ENCODE measurements at regions not wholly inside any gene's neighbourhood (a gene's known extent, or its start where the extent isn't known, plus 50 kb on each side); places are given as distances from the start of the nearest gene placed in this dataset.

DNA sequence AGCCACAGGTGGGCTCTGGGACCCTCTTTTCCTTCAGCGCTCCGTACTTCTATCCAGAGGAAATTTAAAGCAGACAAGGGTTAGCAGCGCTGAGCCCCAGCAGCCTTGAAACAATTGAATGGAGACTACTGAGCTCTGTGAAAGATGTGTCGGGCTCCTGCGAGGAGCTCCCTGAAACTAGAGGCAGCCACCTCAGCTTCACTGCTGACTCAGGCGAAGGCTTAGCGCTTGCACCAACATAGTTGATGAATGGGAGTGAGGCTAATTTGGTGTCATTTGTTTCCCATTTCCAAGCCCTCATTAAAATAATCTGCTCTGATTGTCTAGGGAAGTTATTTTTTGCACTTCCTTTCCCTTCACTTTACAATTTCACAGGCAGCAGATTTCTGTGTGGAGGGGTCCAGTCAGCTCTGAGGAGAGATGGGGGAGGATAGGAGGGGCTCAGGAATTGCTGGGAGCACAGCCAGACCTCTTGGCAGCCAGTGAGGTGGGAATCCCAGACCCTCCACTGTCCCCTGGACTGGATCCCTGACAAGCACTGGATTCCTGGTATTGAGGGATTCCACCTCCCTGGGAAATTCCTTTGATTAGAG is 398.9 kb upstream of the PLXNA2 start:
- H3K27ac ChIP-seq (ENCODE audit: low read length) = no peak overlapping the region
- no peak overlapping the region for H3K4me3 ChIP-seq (ENCODE audit: low read depth in 2 of 2, low read length in 2 of 2)
- no peaks in the 10 kb centered on the region; the same call in 1 of the 2 replicates for H3K4me1 ChIP-seq (ENCODE audit: control insufficient read depth, insufficient read depth, low read length)
- ChIA-PET POLR2A (no interaction called here), CTCF (no interaction called here)
- H3K36me3 ChIP-seq (ENCODE audit: control insufficient read depth, insufficient read depth, low read length) = no peaks in the 10 kb centered on the region
- no TSS peak for BruUV-seq (replicated peaks)
- in situ Hi-C loops (cut with HindIII; ENCODE audit: low pct_unique_long_range_greater_than_20kb, low sequenced_read_pairs) (no loop called here), intact Hi-C loops (cut with micrococcal nuclease; ENCODE audit: unreplicated experiment) (no loop called here)
- no peaks in the 10 kb centered on the region for H3K27me3 ChIP-seq (ENCODE audit: control insufficient read depth, insufficient read depth, low read length)
- TF ChIP-seq REST (IDR thresholded peaks at IDR 0.05; ENCODE audit: insufficient read depth in 1 of 2, low read depth in 2 of 2, low read length in 1 of 2) (no peak), SIN3A (IDR thresholded peaks at IDR 0.05; ENCODE audit: borderline replicate concordance, insufficient read depth, low read depth, low read length) (no peak), TCF7L2 (IDR thresholded peaks at IDR 0.05; ENCODE audit: low read depth, low read length) (no peak), POLR2AphosphoS5 (IDR thresholded peaks at IDR 0.05; ENCODE audit: low read depth, low read length) (no peak)
- TF ChIP-seq, protein P1, sequence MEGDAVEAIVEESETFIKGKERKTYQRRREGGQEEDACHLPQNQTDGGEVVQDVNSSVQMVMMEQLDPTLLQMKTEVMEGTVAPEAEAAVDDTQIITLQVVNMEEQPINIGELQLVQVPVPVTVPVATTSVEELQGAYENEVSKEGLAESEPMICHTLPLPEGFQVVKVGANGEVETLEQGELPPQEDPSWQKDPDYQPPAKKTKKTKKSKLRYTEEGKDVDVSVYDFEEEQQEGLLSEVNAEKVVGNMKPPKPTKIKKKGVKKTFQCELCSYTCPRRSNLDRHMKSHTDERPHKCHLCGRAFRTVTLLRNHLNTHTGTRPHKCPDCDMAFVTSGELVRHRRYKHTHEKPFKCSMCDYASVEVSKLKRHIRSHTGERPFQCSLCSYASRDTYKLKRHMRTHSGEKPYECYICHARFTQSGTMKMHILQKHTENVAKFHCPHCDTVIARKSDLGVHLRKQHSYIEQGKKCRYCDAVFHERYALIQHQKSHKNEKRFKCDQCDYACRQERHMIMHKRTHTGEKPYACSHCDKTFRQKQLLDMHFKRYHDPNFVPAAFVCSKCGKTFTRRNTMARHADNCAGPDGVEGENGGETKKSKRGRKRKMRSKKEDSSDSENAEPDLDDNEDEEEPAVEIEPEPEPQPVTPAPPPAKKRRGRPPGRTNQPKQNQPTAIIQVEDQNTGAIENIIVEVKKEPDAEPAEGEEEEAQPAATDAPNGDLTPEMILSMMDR (IDR thresholded peaks at IDR 0.05) = no peak
- ATAC-seq (no peak), DNase-seq (ENCODE audit: low read depth, low spot score) (no peak)
- H3K9me3 ChIP-seq (ENCODE audit: control insufficient read depth, insufficient read depth, low read depth, low read length) = no peaks in the 10 kb centered on the region

DNA sequence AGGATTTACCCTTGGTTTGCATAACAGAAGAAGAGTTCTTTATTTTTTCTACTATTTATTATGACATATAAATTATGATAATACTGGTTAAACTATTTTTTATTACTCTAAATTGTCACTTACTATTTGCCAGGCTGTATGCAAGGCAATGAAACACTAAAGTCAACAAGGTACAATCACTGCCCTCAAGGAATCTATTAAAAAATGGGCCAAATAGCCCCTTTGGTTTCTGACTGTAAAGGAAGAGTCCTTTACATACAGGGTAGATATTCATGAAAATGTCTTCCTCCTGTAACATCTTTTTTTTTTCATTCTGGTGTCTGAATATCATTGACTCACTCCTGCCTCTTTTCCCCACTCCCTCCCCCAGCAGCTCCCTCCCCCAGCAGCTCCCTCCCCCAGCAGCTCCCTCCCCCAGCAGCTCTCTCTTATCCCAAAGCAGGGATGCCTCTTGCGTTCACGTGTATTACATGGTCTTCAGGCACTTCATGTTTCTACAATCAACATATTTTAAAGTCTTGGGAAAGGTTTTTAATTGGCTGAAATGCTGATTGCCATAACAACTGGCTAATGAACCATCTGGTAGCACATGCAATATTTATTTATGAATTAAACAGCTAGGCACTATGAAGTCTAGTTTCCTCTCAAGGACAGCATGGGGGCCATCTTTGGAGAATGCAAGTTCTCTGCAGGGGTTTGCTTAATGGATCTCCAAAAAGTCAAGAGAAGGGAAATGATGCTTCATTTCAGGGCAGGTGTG is 400.4 kb upstream of the PLXNA2 start:
- intact Hi-C loops (cut with micrococcal nuclease; ENCODE audit: unreplicated experiment) (no loop called here), in situ Hi-C loops (cut with HindIII; ENCODE audit: low pct_unique_long_range_greater_than_20kb, low sequenced_read_pairs) (no loop called here)
- no TSS peak for BruUV-seq (replicated peaks)
- H3K4me1 ChIP-seq (ENCODE audit: control insufficient read depth, insufficient read depth, low read length) = no peaks in the 10 kb centered on the region; the same call in 1 of the 2 replicates
- no peak for DNase-seq (ENCODE audit: low read depth, low spot score)
- no peak overlapping the region for H3K4me3 ChIP-seq (ENCODE audit: low read depth in 2 of 2, low read length in 2 of 2)
- CTCF ChIA-PET = no interaction called here
- no peaks in the 10 kb centered on the region for H3K27me3 ChIP-seq (ENCODE audit: control insufficient read depth, insufficient read depth, low read length)
- no peak overlapping the region for H3K27ac ChIP-seq (ENCODE audit: low read length)
- POLR2A ChIA-PET = no interaction called here
- no peaks in the 10 kb centered on the region for H3K9me3 ChIP-seq (ENCODE audit: control insufficient read depth, insufficient read depth, low read depth, low read length)
- H3K36me3 ChIP-seq (ENCODE audit: control insufficient read depth, insufficient read depth, low read length) = no peaks in the 10 kb centered on the region
- no peak for TF ChIP-seq TCF7L2 (IDR thresholded peaks at IDR 0.05; ENCODE audit: low read depth, low read length)
- TF ChIP-seq SIN3A (IDR thresholded peaks at IDR 0.05; ENCODE audit: borderline replicate concordance, insufficient read depth, low read depth, low read length) = no peak
- no peak for TF ChIP-seq REST (IDR thresholded peaks at IDR 0.05; ENCODE audit: insufficient read depth in 1 of 2, low read depth in 2 of 2, low read length in 1 of 2)
- ATAC-seq = no peak
